ENCODE measurements at regions not wholly inside any gene's neighbourhood (a gene's known extent, or its start where the extent isn't known, plus 50 kb on each side); places are given as distances from the start of the nearest gene placed in this dataset.

GRCh38 chr16:86196687-86197391, 297.9 kb downstream of the IRF8 start:
- peaks cover 4% of the 10 kb centered on the region for H3K4me1 Mint-ChIP-seq (ENCODE audit: low read depth, unreplicated experiment)
- no peaks in the 10 kb centered on the region for H3K36me3 Mint-ChIP-seq (ENCODE audit: unreplicated experiment)
- no peak overlapping the region for H3K4me3 Mint-ChIP-seq (ENCODE audit: unreplicated experiment)
- TF ChIP-seq CTCF (IDR thresholded peaks at IDR 0.05; ENCODE audit: partially characterized antibody, unreplicated experiment): no peak
- H3K27ac Mint-ChIP-seq (ENCODE audit: unreplicated experiment): no peak overlapping the region
- DNase-seq: no peak
- H3K27me3 Mint-ChIP-seq (ENCODE audit: unreplicated experiment): no peaks in the 10 kb centered on the region
- H3K9me3 Mint-ChIP-seq (ENCODE audit: unreplicated experiment): no peaks in the 10 kb centered on the region

- Mint-ChIP-seq H3K4me1 (ENCODE audit: low read depth, unreplicated experiment) (peaks cover 4% of the 10 kb centered on the region), H3K27me3 (ENCODE audit: unreplicated experiment) (no peaks in the 10 kb centered on the region), H3K27ac (ENCODE audit: unreplicated experiment) (no peak overlapping the region), H3K9me3 (ENCODE audit: unreplicated experiment) (peaks cover 3% of the 10 kb centered on the region), H3K4me3 (ENCODE audit: unreplicated experiment) (no peak overlapping the region), H3K36me3 (ENCODE audit: unreplicated experiment) (no peaks in the 10 kb centered on the region)
- TF ChIP-seq CTCF (IDR thresholded peaks at IDR 0.05; ENCODE audit: partially characterized antibody, unreplicated experiment): no peak
- DNase-seq: no peak
These were observed 299.5 kb downstream of the IRF8 start for GRCh38 chr16:86198206-86199118.

GRCh38 chr16:86199182-86199581, 300.2 kb downstream of the IRF8 start:
- Mint-ChIP-seq H3K27me3 (ENCODE audit: unreplicated experiment) (no peaks in the 10 kb centered on the region), H3K36me3 (ENCODE audit: unreplicated experiment) (no peaks in the 10 kb centered on the region), H3K4me1 (ENCODE audit: low read depth, unreplicated experiment) (peaks cover 4% of the 10 kb centered on the region)

DNA sequence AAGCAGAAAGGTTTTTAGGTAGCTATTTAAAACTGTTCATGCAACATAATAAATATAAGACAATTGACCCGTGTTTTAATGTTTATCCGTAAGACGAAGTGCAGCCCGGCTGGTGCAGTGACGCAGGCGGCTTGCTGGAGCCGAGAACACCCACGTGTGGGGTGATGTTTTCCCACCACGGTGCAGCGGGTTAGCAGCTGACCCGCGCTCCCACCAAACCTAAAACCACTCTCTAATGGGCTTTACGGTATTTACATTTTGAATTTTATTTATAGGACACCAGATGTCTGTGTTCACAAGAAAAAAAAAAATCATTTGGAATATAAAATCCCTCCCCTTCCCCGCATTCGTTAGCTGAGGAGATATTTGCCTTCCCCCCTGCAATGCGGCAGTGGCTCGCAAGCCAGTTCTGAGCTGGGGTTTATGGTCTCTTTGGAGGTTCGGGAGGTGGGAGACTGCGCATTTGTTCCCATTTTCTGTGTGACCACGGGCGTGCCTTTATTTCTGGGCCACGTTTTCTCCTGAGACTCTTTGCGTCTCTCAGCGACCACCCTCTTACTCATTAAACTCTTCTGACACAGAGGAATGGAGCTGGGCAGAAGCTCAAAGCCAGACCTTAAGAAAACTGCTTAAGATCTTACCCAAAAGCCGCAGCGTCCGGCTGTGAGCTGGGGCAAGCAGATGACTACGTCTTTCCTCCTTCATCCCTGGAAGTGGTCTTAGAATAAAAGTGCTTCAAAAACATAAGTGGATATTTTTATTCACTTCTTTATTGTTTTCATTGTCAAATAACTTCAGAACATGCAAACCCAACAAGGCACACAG, 301.1 kb downstream of the IRF8 start:
- no peak for TF ChIP-seq CTCF (IDR thresholded peaks at IDR 0.05; ENCODE audit: partially characterized antibody, unreplicated experiment)
- peaks cover 4% of the 10 kb centered on the region for H3K4me1 Mint-ChIP-seq (ENCODE audit: low read depth, unreplicated experiment)
- no peaks in the 10 kb centered on the region for H3K27me3 Mint-ChIP-seq (ENCODE audit: unreplicated experiment)
- DNase-seq: no peak
- no peaks in the 10 kb centered on the region for H3K36me3 Mint-ChIP-seq (ENCODE audit: unreplicated experiment)
- H3K4me3 Mint-ChIP-seq (ENCODE audit: unreplicated experiment): no peak overlapping the region
- no peak overlapping the region for H3K27ac Mint-ChIP-seq (ENCODE audit: unreplicated experiment)
- peaks cover 3% of the 10 kb centered on the region for H3K9me3 Mint-ChIP-seq (ENCODE audit: unreplicated experiment)

More at GRCh38 chr16:86199182-86199581, 300.2 kb downstream of the IRF8 start:
- Mint-ChIP-seq H3K9me3 (ENCODE audit: unreplicated experiment) (peaks cover 3% of the 10 kb centered on the region), H3K4me3 (ENCODE audit: unreplicated experiment) (no peak overlapping the region), H3K27ac (ENCODE audit: unreplicated experiment) (no peak overlapping the region)
- no peak for TF ChIP-seq CTCF (IDR thresholded peaks at IDR 0.05; ENCODE audit: partially characterized antibody, unreplicated experiment)
- DNase-seq: no peak

All from glutamatergic neuron (in vitro differentiated cells).